DMS114 treated with DMSO at 0.1 percent for 48 hours (cell line): ENCODE measurements at regions not wholly inside any gene's neighbourhood (a gene's known extent, or its start where the extent isn't known, plus 50 kb on each side); places are given as distances from the start of the nearest gene placed in this dataset.
"Not testable (repeated sequence)": the region's sequence is repeated elsewhere in the genome, so short reads cannot be mapped to it uniquely, and the experiment has no call there.

Source experiments
- DNase-seq: peaks from one replicate; lab custom pipeline; 2025; ENCODE audit not compliant: unreplicated experiment; lab: John Stamatoyannopoulos, UW

- DNase-seq: not testable (repeated sequence)
These were observed 180.9 kb downstream of the CEP170 start for GRCh38 chr1:243074224-243074623.

DNA sequence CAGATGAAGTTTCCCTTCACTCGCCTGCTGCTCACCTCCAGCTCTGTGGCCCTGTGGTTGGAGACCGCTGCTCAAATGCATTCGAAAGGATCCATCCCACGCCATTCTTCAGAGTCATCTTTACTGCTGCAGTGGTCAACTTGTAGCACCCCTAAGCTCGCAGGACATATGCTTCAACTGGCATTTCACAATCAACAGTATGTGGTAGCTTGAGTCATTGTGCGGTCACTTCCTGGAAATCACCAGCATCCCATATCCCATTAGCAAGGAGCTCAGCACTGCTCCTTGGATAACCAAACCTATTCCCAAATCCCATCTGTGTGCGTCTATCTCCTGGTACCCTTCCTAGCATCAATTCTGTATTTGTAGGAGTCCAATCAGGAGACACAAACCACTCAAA lies 188.0 kb downstream of the CEP170 start:
- DNase-seq: not testable (repeated sequence)

- not testable (repeated sequence) for DNase-seq
These were observed 193.1 kb downstream of the CEP170 start for GRCh38 chr1:243061965-243062364.

DNA sequence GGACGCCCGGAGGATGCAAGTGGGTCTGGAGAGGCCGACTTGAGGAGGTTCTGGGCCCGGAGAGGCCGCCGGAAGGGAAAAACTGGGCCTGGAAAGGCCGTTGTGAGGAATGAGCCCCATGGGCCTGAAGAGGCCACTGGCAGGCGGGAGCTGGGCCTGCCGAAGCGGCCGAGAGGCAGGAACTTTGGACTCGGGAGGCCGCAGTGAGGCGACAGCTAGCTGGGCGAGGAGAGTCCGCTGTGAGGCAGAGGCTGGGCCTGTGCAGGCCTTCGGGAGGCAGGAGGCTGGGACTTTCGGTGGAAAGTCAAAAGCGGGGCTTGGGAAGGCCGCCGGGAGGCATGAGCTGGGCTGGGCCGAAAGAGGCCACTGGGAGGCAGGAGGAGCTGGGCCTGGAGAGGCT lies 199.6 kb downstream of the CEP170 start:
- DNase-seq: not testable (repeated sequence)

GRCh38 chr1:243055091-243055490 lies 200.0 kb downstream of the CEP170 start:
- not testable (repeated sequence) for DNase-seq

DNA sequence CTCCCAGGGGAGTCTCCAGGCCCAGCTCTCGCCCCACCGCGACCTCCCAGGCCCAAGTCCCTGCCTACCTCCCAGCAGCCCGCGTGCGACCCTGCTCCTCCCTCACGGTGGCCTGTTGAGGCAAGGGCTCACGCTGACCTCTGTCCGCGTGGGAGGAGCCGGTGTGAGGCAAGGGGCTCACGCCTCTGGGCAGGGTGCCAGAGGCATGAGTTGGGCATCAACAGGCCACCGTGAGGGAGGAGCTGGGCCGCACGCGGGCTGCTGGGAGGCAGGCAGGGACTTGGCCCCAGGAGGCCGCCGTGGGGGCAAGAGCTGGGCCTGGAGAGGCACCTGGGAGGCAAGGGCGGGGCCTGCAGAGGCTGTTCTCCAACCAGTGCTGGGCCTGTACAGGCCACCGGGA lies 200.4 kb downstream of the CEP170 start:
- DNase-seq: not testable (repeated sequence)

GRCh38 chr1:243053048-243053447 lies 202.0 kb downstream of the CEP170 start:
- not testable (repeated sequence) for DNase-seq

- not testable (repeated sequence) for DNase-seq
These were observed 204.5 kb downstream of the CEP170 start for GRCh38 chr1:243050613-243051012.

- not testable (repeated sequence) for DNase-seq
These were observed 205.4 kb downstream of the CEP170 start for GRCh38 chr1:243049716-243050115.

- DNase-seq: not testable (repeated sequence)
These were observed 233.7 kb downstream of the CEP170 start for GRCh38 chr1:243021365-243021764.

DNA sequence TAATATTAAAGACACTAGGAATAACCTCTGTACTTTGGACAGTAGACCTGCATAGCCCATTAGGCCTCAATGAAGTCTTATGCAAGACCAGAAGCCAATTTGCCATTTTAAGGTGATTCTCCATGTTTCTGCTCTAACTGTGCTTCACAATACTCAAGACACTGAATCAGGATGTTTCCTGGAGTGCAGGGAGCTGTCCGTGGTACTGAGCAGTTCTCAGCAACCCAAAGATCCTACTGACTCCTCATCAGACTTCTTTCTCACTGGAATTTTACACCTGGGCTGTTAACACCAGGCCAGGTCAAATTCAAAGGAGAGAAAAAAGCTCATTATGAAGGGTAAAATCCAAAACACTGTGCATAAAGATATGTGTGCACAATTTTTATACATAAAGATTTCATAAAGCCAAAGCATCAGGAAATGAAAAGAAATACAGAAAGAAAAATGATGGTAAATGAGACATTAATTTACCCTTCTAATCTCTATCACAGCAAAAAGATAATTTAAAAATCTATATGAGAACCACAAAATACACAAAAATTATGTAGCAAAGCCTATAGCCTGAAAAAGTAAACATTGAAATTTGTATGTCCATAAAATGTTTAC lies 235.9 kb downstream of the CEP170 start:
- DNase-seq: not testable (repeated sequence)

- DNase-seq: not testable (repeated sequence)
These were observed 244.4 kb downstream of the CEP170 start for GRCh38 chr1:243010719-243011118.

DNA sequence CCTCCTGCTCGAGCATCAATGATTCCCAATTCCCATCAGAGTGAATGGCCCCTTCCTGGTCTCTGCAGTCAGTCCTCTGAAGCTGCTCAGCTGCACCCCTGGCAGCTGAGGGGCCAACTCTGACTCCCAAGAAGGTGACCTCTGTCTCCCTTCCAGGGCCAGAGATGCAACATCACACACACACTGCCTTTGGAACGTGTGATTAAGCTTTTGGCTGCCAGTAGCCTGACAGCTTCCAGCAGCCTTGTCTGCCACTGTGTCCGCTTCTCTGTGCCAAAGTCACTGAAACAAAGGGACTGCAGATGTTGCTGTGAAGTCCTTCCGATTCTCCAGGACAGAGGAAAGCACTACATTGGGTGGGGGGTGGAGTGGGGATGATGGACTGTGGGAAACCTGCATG lies 254.1 kb downstream of the CEP170 start:
- not testable (repeated sequence) for DNase-seq

GRCh38 chr1:242992776-242993175 lies 262.3 kb downstream of the CEP170 start:
- not testable (repeated sequence) for DNase-seq

DNA sequence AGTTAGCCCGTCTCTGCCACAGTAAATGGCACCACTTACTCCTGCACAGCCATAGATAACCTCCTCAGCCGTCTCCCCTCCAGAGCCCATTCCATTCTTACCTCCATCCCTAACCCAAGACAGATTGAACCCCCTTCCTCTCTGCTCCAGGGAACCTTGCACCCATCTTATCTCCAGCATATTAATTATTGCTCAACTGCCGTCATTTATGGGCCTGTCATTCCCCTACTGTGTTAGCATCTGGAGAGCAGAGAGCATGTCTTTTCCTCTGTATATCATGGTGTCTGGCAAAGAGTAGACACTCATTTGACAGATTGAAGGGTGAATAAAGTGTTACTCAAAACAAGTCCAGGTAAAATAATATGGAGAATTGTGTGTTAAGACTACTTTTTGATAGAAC lies 270.0 kb downstream of the CEP170 start:
- DNase-seq: not testable (repeated sequence)

GRCh38 chr1:242973341-242973740 lies 281.7 kb downstream of the CEP170 start:
- not testable (repeated sequence) for DNase-seq

- DNase-seq: no peak
These were observed 288.2 kb downstream of the CEP170 start for GRCh38 chr1:242966892-242967291.

GRCh38 chr1:242959397-242959796 lies 295.7 kb downstream of the CEP170 start:
- not testable (repeated sequence) for DNase-seq

- not testable (repeated sequence) for DNase-seq
These were observed 300.1 kb downstream of the CEP170 start for GRCh38 chr1:242954945-242955344.

GRCh38 chr1:242946206-242946605 lies 308.9 kb downstream of the CEP170 start:
- DNase-seq: no peak

- not testable (repeated sequence) for DNase-seq
These were observed 318.4 kb downstream of the CEP170 start for GRCh38 chr1:242936725-242937124.

- DNase-seq: not testable (repeated sequence)
These were observed 330.4 kb downstream of the CEP170 start for GRCh38 chr1:242924717-242925116.

DNA sequence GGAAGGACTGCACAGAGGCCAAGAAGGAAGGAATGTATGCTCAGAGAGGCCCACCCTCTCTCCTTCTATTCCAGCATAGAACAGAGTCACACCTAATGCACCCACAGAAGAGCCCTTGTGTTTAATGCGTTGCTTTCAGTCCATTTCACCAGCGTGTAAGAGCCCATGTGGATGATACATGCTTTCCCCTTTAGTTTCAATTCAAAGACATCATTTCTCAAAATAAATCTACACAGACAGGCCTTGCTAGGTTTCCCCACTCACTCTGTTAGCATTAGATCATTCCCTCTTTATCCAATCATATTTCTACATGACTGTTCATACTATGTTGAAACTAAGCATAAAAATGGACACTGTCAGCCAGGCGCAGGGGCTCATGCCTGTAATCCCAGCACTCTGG lies 331.5 kb downstream of the CEP170 start:
- not testable (repeated sequence) for DNase-seq
